ENCODE measurements at regions not wholly inside any gene's neighbourhood (a gene's known extent, or its start where the extent isn't known, plus 50 kb on each side); places are given as distances from the start of the nearest gene placed in this dataset.

GRCh38 chr4:175530655-175531054, 281.4 kb downstream of the GPM6A start:
- Histone ChIP-seq H3K14ac (ENCODE audit: insufficient read length) (no peak overlapping the region), H3K9me3 (ENCODE audit: insufficient read depth in 2 of 2, low read depth in 1 of 2, low read length in 1 of 2) (peaks cover 0 to 3% of the 10 kb centered on the region in 2 experiments; a peak in 1 of 4 replicates), H4K5ac (ENCODE audit: insufficient read length, low read depth, low read length) (no peak overlapping the region), H4K91ac (replicated peaks; ENCODE audit: insufficient read length, low read length) (no peak overlapping the region), H3K23ac (ENCODE audit: insufficient read length) (no peak overlapping the region), H3K4me2 (ENCODE audit: insufficient read depth in 1 of 2, low read depth in 2 of 2, low read length in 2 of 2) (no peak overlapping the region), H3K36me3 (ENCODE audit: control insufficient read depth in 2 of 4, insufficient read depth in 4 of 4, low read length in 3 of 4) (no peaks in the 10 kb centered on the region), H4K20me1 (replicated peaks in 1 of 2; ENCODE audit: control insufficient read depth in 1 of 2, insufficient read depth in 2 of 2, low read length in 2 of 2) (no peaks in the 10 kb centered on the region), H2AK5ac (ENCODE audit: low read depth, low read length) (no peak overlapping the region), H4K8ac (ENCODE audit: extremely low read depth, insufficient read depth, low read length) (no peak overlapping the region), H2BK20ac (ENCODE audit: low read length) (no peak overlapping the region), H3K9ac (replicated peaks in 1 of 4; ENCODE audit: extremely low read depth in 1 of 4, low read depth in 3 of 4, low read length in 3 of 4) (no peak overlapping the region), H3K56ac (replicated peaks; ENCODE audit: insufficient read length, low read depth, low read length) (no peak overlapping the region), H3K4ac (replicated peaks; ENCODE audit: insufficient read length, low read depth, low read length) (no peak overlapping the region), H2BK15ac (ENCODE audit: low read length) (no peak overlapping the region), H3K4me3 (ENCODE audit: extremely low read depth in 1 of 4, insufficient read depth in 2 of 4, low read depth in 3 of 4, low read length in 4 of 4) (no peak overlapping the region), H3K27me3 (replicated peaks in 1 of 4; ENCODE audit: control insufficient read depth in 3 of 4, extremely low read depth in 1 of 4, insufficient read depth in 3 of 4, low read length in 3 of 4) (no peaks in the 10 kb centered on the region), H3K23me2 (ENCODE audit: low read depth, low read length) (no peaks in the 10 kb centered on the region), H2BK120ac (replicated peaks; ENCODE audit: low read depth, low read length) (no peak overlapping the region), H3K79me1 (ENCODE audit: low read depth, low read length) (no peaks in the 10 kb centered on the region), H3K27ac (ENCODE audit: low read depth, low read length) (no peak overlapping the region), H3K4me1 (replicated peaks in 1 of 4; ENCODE audit: control insufficient read depth in 3 of 4, insufficient read depth in 4 of 4, low read length in 3 of 4) (no peaks in the 10 kb centered on the region), H2BK12ac (ENCODE audit: low read depth, low read length) (no peak overlapping the region), H2AFZ (ENCODE audit: low read length) (no peak overlapping the region), H2BK5ac (ENCODE audit: low read depth, low read length) (no peak overlapping the region), H3K79me2 (ENCODE audit: control insufficient read depth in 1 of 2, insufficient read depth in 2 of 2, low read length in 2 of 2) (no peaks in the 10 kb centered on the region), H3K18ac (ENCODE audit: extremely low read depth, low read length) (no peak overlapping the region)
- CTCF ChIA-PET (ENCODE audit: partially characterized antibody), result interaction anchor here (0.7 kb wide), 1 partner anchor 22 kb away, joined by 3 read pairs; no protein-coding TSS in a partner anchor
- DNase-seq (ENCODE audit: low read depth in 1 of 2, low spot score in 2 of 2), result no peak
- POLR2A ChIA-PET (ENCODE audit: partially characterized antibody), result no interaction called here
- no peak for FAIRE-seq
- WGBS, 2 experiments (ENCODE audit: extremely low coverage in 1 of 2, insufficient coverage in 1 of 2, insufficient read length in 1 of 2, insufficient replicate concordance in 2 of 2, low coverage in 1 of 2, low lambda C conversion rate in 2 of 2, missing lambda C conversion rate in 1 of 2), result 91% methylated on average over 3 of the region's 3 CpGs; no CpG with 5 or more reads in 1 of the 2 experiments
- no peak for TF ChIP-seq BCL11A (IDR thresholded peaks at IDR 0.05; ENCODE audit: low read depth in 2 of 2, low read length in 2 of 2)
- no peak for TF ChIP-seq MAX (IDR thresholded peaks at IDR 0.05)
- no peak for TF ChIP-seq SP2 (IDR thresholded peaks at IDR 0.05; ENCODE audit: low read length)
- no peak for TF ChIP-seq BRCA1 (IDR thresholded peaks at IDR 0.05; ENCODE audit: low read depth, low read length)
- TF ChIP-seq RAD21 (IDR thresholded peaks at IDR 0.05 in 1 of 2, conservative IDR thresholded peaks at IDR 0.05 in 1 of 2; ENCODE audit: low read depth in 2 of 2, low read length in 2 of 2), result no peak
- TF ChIP-seq, protein P1, sequence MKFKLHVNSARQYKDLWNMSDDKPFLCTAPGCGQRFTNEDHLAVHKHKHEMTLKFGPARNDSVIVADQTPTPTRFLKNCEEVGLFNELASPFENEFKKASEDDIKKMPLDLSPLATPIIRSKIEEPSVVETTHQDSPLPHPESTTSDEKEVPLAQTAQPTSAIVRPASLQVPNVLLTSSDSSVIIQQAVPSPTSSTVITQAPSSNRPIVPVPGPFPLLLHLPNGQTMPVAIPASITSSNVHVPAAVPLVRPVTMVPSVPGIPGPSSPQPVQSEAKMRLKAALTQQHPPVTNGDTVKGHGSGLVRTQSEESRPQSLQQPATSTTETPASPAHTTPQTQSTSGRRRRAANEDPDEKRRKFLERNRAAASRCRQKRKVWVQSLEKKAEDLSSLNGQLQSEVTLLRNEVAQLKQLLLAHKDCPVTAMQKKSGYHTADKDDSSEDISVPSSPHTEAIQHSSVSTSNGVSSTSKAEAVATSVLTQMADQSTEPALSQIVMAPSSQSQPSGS (IDR thresholded peaks at IDR 0.05; ENCODE audit: low read length), result no peak
- no peak for TF ChIP-seq SIX5 (IDR thresholded peaks at IDR 0.05; ENCODE audit: low read depth, low read length)

Measured in H1 (cell line).